H9 (cell line): ENCODE measurements at regions not wholly inside any gene's neighbourhood (a gene's known extent, or its start where the extent isn't known, plus 50 kb on each side); places are given as distances from the start of the nearest gene placed in this dataset.

Experiments
- DNase-seq: peaks from one replicate; pipeline ENCODE4 v3.0.0-alpha.2; 2017
- H2AFZ ChIP-seq: one replicate; pipeline ENCODE4 v1.6.1; 2013; ENCODE audit warnings: mild to moderate bottlenecking, low read length, control low read depth, moderate library complexity
- H2AK5ac ChIP-seq: 2 replicates; pipeline ENCODE4 v1.6.1; 2013; ENCODE audit warnings: low read length, control low read depth, mixed read lengths; ENCODE audit not compliant: insufficient read length
- H2BK120ac ChIP-seq: one replicate; pipeline ENCODE4 v1.6.1; 2013; ENCODE audit warnings: low read depth, mild to moderate bottlenecking, low read length, control low read depth, inconsistent platforms; ENCODE audit not compliant: poor library complexity, severe bottlenecking
- H2BK12ac ChIP-seq: 2 replicates; pipeline ENCODE4 v1.6.1; 2013; ENCODE audit warnings: low read length, control low read depth, mixed read lengths, low read depth; ENCODE audit not compliant: insufficient read length
- H2BK15ac ChIP-seq: 2 replicates; pipeline ENCODE4 v1.6.1; 2013; ENCODE audit warnings: low read depth, low read length, control low read depth
- H2BK20ac ChIP-seq: one replicate; pipeline ENCODE4 v1.6.1; 2013; ENCODE audit warnings: low read depth, mild to moderate bottlenecking, low read length, control low read depth, inconsistent platforms; ENCODE audit not compliant: poor library complexity, severe bottlenecking
- H2BK5ac ChIP-seq: 2 replicates; pipeline ENCODE4 v1.6.1; 2013; ENCODE audit warnings: low read length, control low read depth, mixed read lengths; ENCODE audit not compliant: insufficient read length
- H3K14ac ChIP-seq: 2 replicates; pipeline ENCODE4 v1.6.1; 2013; ENCODE audit warnings: low read length, control low read depth; ENCODE audit not compliant: insufficient read depth
- H3K18ac ChIP-seq: 2 replicates; pipeline ENCODE4 v1.6.1; 2013; ENCODE audit warnings: low read depth, mild to moderate bottlenecking, mixed read lengths, low read length, control low read depth; ENCODE audit not compliant: insufficient read length
- H3K23ac ChIP-seq: 2 replicates; pipeline ENCODE4 v1.6.1; 2013; ENCODE audit warnings: low read length, control low read depth, mixed read lengths, low read depth; ENCODE audit not compliant: insufficient read length
- H3K23me2 ChIP-seq: 2 replicates; pipeline ENCODE4 v1.6.1; 2013; ENCODE audit warnings: low read depth, mild to moderate bottlenecking, mixed read lengths, low read length, control low read depth; ENCODE audit not compliant: insufficient read length, poor library complexity, severe bottlenecking
- H3K27ac ChIP-seq: 2 replicates; pipeline ENCODE4 v1.5.1; 2013; ENCODE audit warnings: low read length, control low read depth, mixed read lengths, low read depth; ENCODE audit not compliant: insufficient read length
- H3K27me3 ChIP-seq: 2 replicates; pipeline ENCODE4 v1.6.1; 2013; ENCODE audit warnings: low read length, control low read depth, inconsistent platforms; ENCODE audit not compliant: insufficient read depth
- H3K4ac ChIP-seq: 2 replicates; pipeline ENCODE4 v1.6.1; 2013; ENCODE audit warnings: low read depth, mild to moderate bottlenecking, control low read depth, inconsistent platforms, low read length, moderate library complexity
- H3K4me1 ChIP-seq: 2 replicates; pipeline ENCODE4 v1.6.1; 2013; ENCODE audit warnings: low read length, control low read depth, inconsistent platforms; ENCODE audit not compliant: insufficient read depth
- H3K4me2 ChIP-seq: 2 replicates; pipeline ENCODE4 v1.6.1; 2013; ENCODE audit warnings: low read length, control low read depth, mixed read lengths; ENCODE audit not compliant: insufficient read length, insufficient read depth
- H3K56ac ChIP-seq: 2 replicates; pipeline ENCODE4 v1.6.1; 2013; ENCODE audit warnings: low read depth, mild to moderate bottlenecking, mixed read lengths, low read length, control low read depth; ENCODE audit not compliant: insufficient read length
- H3K79me1 ChIP-seq: 2 replicates; pipeline ENCODE4 v1.6.1; 2013; ENCODE audit warnings: low read depth, mild to moderate bottlenecking, moderate library complexity, low read length, control low read depth, inconsistent platforms; ENCODE audit not compliant: insufficient read depth, poor library complexity, severe bottlenecking
- H3K79me2 ChIP-seq: 2 replicates; pipeline ENCODE4 v1.6.1; 2013; ENCODE audit warnings: low read length, control low read depth, inconsistent platforms; ENCODE audit not compliant: insufficient read depth
- H3K9ac ChIP-seq: 2 replicates; pipeline ENCODE4 v1.6.1; 2013; ENCODE audit warnings: low read length, control low read depth, mixed read lengths; ENCODE audit not compliant: insufficient read length; ENCODE audit errors: extremely low read depth
- H3K9me3 ChIP-seq: one replicate; pipeline ENCODE4 v1.6.1; 2013; ENCODE audit warnings: low read depth, low read length, inconsistent platforms; ENCODE audit not compliant: control insufficient read depth
- H3T11ph ChIP-seq: one replicate; pipeline ENCODE4 v1.6.1; 2013; ENCODE audit warnings: mild to moderate bottlenecking, low read length, control low read depth, inconsistent platforms
- H4K20me1 ChIP-seq: one replicate; pipeline ENCODE4 v1.6.1; 2013; ENCODE audit not compliant: control insufficient read depth, insufficient read length, insufficient read depth
- H4K5ac ChIP-seq: 2 replicates; pipeline ENCODE4 v1.6.1; 2013; ENCODE audit warnings: low read depth, mild to moderate bottlenecking, mixed read lengths, low read length, control low read depth; ENCODE audit not compliant: insufficient read length
- H4K8ac ChIP-seq: replicated peaks from 2 replicates; pipeline ENCODE4 v1.6.1; 2013; ENCODE audit warnings: low read length, control low read depth, mixed read lengths, low read depth; ENCODE audit not compliant: insufficient read length
- H4K91ac ChIP-seq: 2 replicates; pipeline ENCODE4 v1.6.1; 2013; ENCODE audit warnings: low read depth, mild to moderate bottlenecking, moderate library complexity, mixed read lengths, low read length, control low read depth; ENCODE audit not compliant: insufficient read length
- H3K27ac Mint-ChIP-seq, 3 experiments: 2 replicates in 2 of 3; 3 replicates in 1 of 3; pipeline ENCODE4 v1.8.0; 2020 to 2021; ENCODE audit warnings: mixed read lengths in 3 of 3, mild to moderate bottlenecking in 1 of 3, moderate library complexity in 1 of 3
- H3K27me3 Mint-ChIP-seq: 2 replicates; pipeline ENCODE4 v1.8.0; 2021; ENCODE audit warnings: low read depth, mild to moderate bottlenecking, moderate library complexity, mixed read lengths
- H3K36me3 Mint-ChIP-seq, 3 experiments: 2 replicates in 2 of 3; 3 replicates in 1 of 3; pipeline ENCODE4 v1.8.0; 2020 to 2021; ENCODE audit warnings: low read depth in 3 of 3, mixed read lengths in 3 of 3; ENCODE audit not compliant: insufficient read depth in 1 of 3
- H3K4me1 Mint-ChIP-seq, 2 experiments: 2 replicates each; pipeline ENCODE4 v1.8.0; 2020; ENCODE audit warnings: mixed read lengths in 2 of 2
- H3K4me3 Mint-ChIP-seq, 2 experiments: 2 replicates in 1 of 2; 3 replicates in 1 of 2; pipeline ENCODE4 v1.8.0; 2020 to 2021; ENCODE audit warnings: mild to moderate bottlenecking in 2 of 2, mixed read lengths in 2 of 2, moderate library complexity in 1 of 2
- H3K9me3 Mint-ChIP-seq, 2 experiments: 2 replicates in 1 of 2; 3 replicates in 1 of 2; pipeline ENCODE4 v1.8.0; 2020; ENCODE audit warnings: mild to moderate bottlenecking in 2 of 2, mixed read lengths in 2 of 2, moderate library complexity in 1 of 2
- CTCF ChIP-seq: fragments of 200-600 bp; sonication (generic); conservative IDR thresholded peaks from 3 replicates; pipeline ENCODE4 v1.8.0; 2021; ENCODE audit warnings: antibody characterized with exemption, mild to moderate bottlenecking
- WGBS: extraction: QIAGEN DNeasy Blood & Tissue Kit; methylation state at CpG from one replicate; pipeline ENCODE4 v1.1.7; 2013; ENCODE audit warnings: missing lambda C conversion rate, low lambda C conversion rate, mixed read lengths; ENCODE audit not compliant: insufficient read length; ENCODE audit errors: extremely low coverage; 5-methylcytosine and 5-hydroxymethylcytosine counted together

GRCh38 chr4:169922632-169923276, 103.4 kb downstream of the MFAP3L start:
- no peaks in the 10 kb centered on the region for H3K79me2 ChIP-seq
- H4K8ac ChIP-seq = no peak overlapping the region
- no peak overlapping the region for H4K91ac ChIP-seq
- H3K56ac ChIP-seq = no peak overlapping the region
- peaks cover 10% of the 10 kb centered on the region; the same call in 1 of the 2 replicates for H3K4me1 ChIP-seq
- no peak for DNase-seq
- H2BK120ac ChIP-seq = no peak overlapping the region
- H2AFZ ChIP-seq = no peak overlapping the region
- H3K23me2 ChIP-seq = no peaks in the 10 kb centered on the region
- Mint-ChIP-seq H3K9me3 (no peaks in the 10 kb centered on the region; a peak in 1 of 5 replicates), H3K27me3 (no peaks in the 10 kb centered on the region), H3K4me3 (no peak overlapping the region), H3K36me3 (peaks cover 0 to 4% (median 2%) of the 10 kb centered on the region in 3 experiments; a peak in 1 of 7 replicates), H3K27ac (no peak overlapping the region), H3K4me1 (peaks cover 22 to 43% of the 10 kb centered on the region in 2 experiments)
- no peak overlapping the region for H3K9ac ChIP-seq
- H4K5ac ChIP-seq = no peak overlapping the region
- no peak overlapping the region for H3K14ac ChIP-seq
- H3K27ac ChIP-seq = no peak overlapping the region
- H2BK20ac ChIP-seq = no peak overlapping the region
- TF ChIP-seq CTCF = no peak
- WGBS = no CpG with 5 or more reads among the region's 3 CpGs
- no peak overlapping the region for H3K23ac ChIP-seq
- no peak overlapping the region for H2BK12ac ChIP-seq
- H3K9me3 ChIP-seq = no peaks in the 10 kb centered on the region
- H3T11ph ChIP-seq = no peak overlapping the region
- H2BK5ac ChIP-seq = no peak overlapping the region
- H2BK15ac ChIP-seq = no peak overlapping the region; the same call in 1 of the 2 replicates
- no peaks in the 10 kb centered on the region for H4K20me1 ChIP-seq
- H3K27me3 ChIP-seq = no peaks in the 10 kb centered on the region
- no peak overlapping the region for H3K18ac ChIP-seq
- no peak overlapping the region for H3K4me2 ChIP-seq
- H3K79me1 ChIP-seq = no peaks in the 10 kb centered on the region
- H3K4ac ChIP-seq = no peak overlapping the region
- no peak overlapping the region for H2AK5ac ChIP-seq
